K562 (cell line): ENCODE measurements at regions not wholly inside any gene's neighbourhood (a gene's known extent, or its start where the extent isn't known, plus 50 kb on each side); places are given as distances from the start of the nearest gene placed in this dataset.

Experiments
- ATF3 ChIP-seq, 2 experiments: fragments of 450-650 bp in 1 of 2; sonication (generic) in 1 of 2; formaldehyde crosslinking in 1 of 2; IDR thresholded peaks in 1 of 2; conservative IDR thresholded peaks in 1 of 2; 2 replicates each; pipeline versions ENCODE4 v1.6.1 to v1.8.1; 2016 to 2023; ENCODE audit warnings: mild to moderate bottlenecking in 2 of 2, moderate library complexity in 2 of 2, inconsistent platforms in 1 of 2, missing genetic modification reagents in 1 of 2
- BRCA1 ChIP-seq, 2 experiments: fragments of 450-650 bp in 1 of 2; sonication (generic) in 1 of 2; formaldehyde crosslinking in 1 of 2; IDR thresholded peaks; 2 replicates each; pipeline versions ENCODE4 v1.5.0 to v1.6.1; 2017 to 2020; ENCODE audit warnings: mild to moderate bottlenecking in 1 of 2, missing genetic modification reagents in 1 of 2
- FOXJ3 ChIP-seq: sonication (generic); formaldehyde crosslinking; IDR thresholded peaks from 2 replicates; pipeline ENCODE4 v1.4.0; 2020; ENCODE audit warnings: mild to moderate bottlenecking, missing genetic modification reagents
- NFYB ChIP-seq: IDR thresholded peaks from 2 replicates; pipeline ENCODE4 v1.6.1; 2011; ENCODE audit warnings: mild to moderate bottlenecking, moderate library complexity; ENCODE audit not compliant: insufficient read length; ENCODE audit errors: extremely low read depth
- POLR2A ChIP-seq: fragments of 450-650 bp; conservative IDR thresholded peaks from 2 replicates; pipeline ENCODE4 v1.6.1; 2016
- SIRT6 ChIP-seq: IDR thresholded peaks from one replicate; pipeline ENCODE4 v1.6.1; 2012; ENCODE audit warnings: low read depth, mild to moderate bottlenecking, control low read depth, inconsistent platforms, low read length, moderate library complexity
- TCF3 ChIP-seq: sonication (generic); formaldehyde crosslinking; IDR thresholded peaks from 2 replicates; pipeline ENCODE4 v1.4.0; 2020; ENCODE audit warnings: mild to moderate bottlenecking, missing genetic modification reagents
- ZNF133 ChIP-seq: fragments of 250-450 bp; sonication (Bioruptor Pico); IDR thresholded peaks from 2 replicates; pipeline ENCODE4 v1.4.0; 2020; ENCODE audit warnings: mild to moderate bottlenecking
- ZNF551 ChIP-seq: fragments of 250-450 bp; sonication (Bioruptor Pico); IDR thresholded peaks from 2 replicates; pipeline ENCODE4 v1.5.0; 2021; ENCODE audit warnings: mild to moderate bottlenecking, moderate library complexity
- TF ChIP-seq, protein P1 (sequence below): sonication (generic); formaldehyde crosslinking; IDR thresholded peaks from 2 replicates; pipeline ENCODE4 v1.5.0; 2020; ENCODE audit warnings: missing genetic modification reagents

GRCh38 chr13:53121919-53122318, 93.3 kb downstream of the OLFM4 start:
- TF ChIP-seq ZNF133 (CRISPR knock-in tag) (no peak), NFYB (no peak), POLR2A (no peak), FOXJ3 (no peak), SIRT6 (no peak), BRCA1 (IDR thresholded peaks at IDR 0.05) (no peak), BRCA1 (CRISPR knock-in tag; IDR thresholded peaks at IDR 0.05) (no peak), TCF3 (CRISPR knock-in tag) (no peak), ZNF551 (CRISPR knock-in tag) (no peak), ATF3 (IDR thresholded peaks at IDR 0.05) (no peak), ATF3 (CRISPR knock-in tag; conservative IDR thresholded peaks at IDR 0.05) (no peak)
- TF ChIP-seq, protein P1, sequence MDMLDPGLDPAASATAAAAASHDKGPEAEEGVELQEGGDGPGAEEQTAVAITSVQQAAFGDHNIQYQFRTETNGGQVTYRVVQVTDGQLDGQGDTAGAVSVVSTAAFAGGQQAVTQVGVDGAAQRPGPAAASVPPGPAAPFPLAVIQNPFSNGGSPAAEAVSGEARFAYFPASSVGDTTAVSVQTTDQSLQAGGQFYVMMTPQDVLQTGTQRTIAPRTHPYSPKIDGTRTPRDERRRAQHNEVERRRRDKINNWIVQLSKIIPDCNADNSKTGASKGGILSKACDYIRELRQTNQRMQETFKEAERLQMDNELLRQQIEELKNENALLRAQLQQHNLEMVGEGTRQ (CRISPR knock-in tag) = no peak
